ACHN (cell line): ENCODE measurements at regions not wholly inside any gene's neighbourhood (a gene's known extent, or its start where the extent isn't known, plus 50 kb on each side); places are given as distances from the start of the nearest gene placed in this dataset.
"Not testable (repeated sequence)": the region's sequence is repeated elsewhere in the genome, so short reads cannot be mapped to it uniquely, and the experiment has no call there.

Experiments used
- DNase-seq: peaks from one replicate; pipeline ENCODE4 v3.0.0-alpha.2; 2015
- in situ Hi-C: cut with HindIII; loops from 2 replicates; pipeline ENCODE4 v1.10.0; 2017; ENCODE audit warnings: low sequenced_read_pairs, low pct_ligation_motif_present, low pct_unique_long_range_greater_than_20kb

GRCh38 chr12:94864987-94865386, 138.5 kb downstream of the NDUFA12 start:
- no peak for DNase-seq
- in situ Hi-C loops: no loop called here

- no peak for DNase-seq
- in situ Hi-C loops: no loop called here
Observed at GRCh38 chr12:94863321-94864035, 140.0 kb downstream of the NDUFA12 start.

GRCh38 chr12:94862421-94862820, 141.1 kb downstream of the NDUFA12 start:
- in situ Hi-C loops: no loop called here
- DNase-seq: no peak

- in situ Hi-C loops: no loop called here
- DNase-seq: no peak
Observed at GRCh38 chr12:94856324-94856723, 147.2 kb downstream of the NDUFA12 start.

GRCh38 chr12:94855853-94856252, 147.6 kb downstream of the NDUFA12 start:
- in situ Hi-C loops: no loop called here
- no peak for DNase-seq

- no peak for DNase-seq
- in situ Hi-C loops: no loop called here
Observed at GRCh38 chr12:94851396-94852028, 152.0 kb downstream of the NDUFA12 start.

- in situ Hi-C loops: no loop called here
- no peak for DNase-seq
Observed at GRCh38 chr12:94849411-94849976, 154.0 kb downstream of the NDUFA12 start.

GRCh38 chr12:94848966-94849365, 154.5 kb downstream of the NDUFA12 start:
- DNase-seq: no peak
- in situ Hi-C loops: no loop called here

- DNase-seq: no peak
- in situ Hi-C loops: no loop called here
Observed at GRCh38 chr12:94845110-94845509, 158.4 kb downstream of the NDUFA12 start.

GRCh38 chr12:94844452-94844851, 159.0 kb downstream of the NDUFA12 start:
- DNase-seq: no peak
- in situ Hi-C loops: no loop called here

- in situ Hi-C loops: no loop called here
- DNase-seq: no peak
Observed at GRCh38 chr12:94841904-94842610, 161.4 kb downstream of the NDUFA12 start.

- no peak for DNase-seq
- in situ Hi-C loops: no loop called here
Observed at GRCh38 chr12:94841177-94841576, 162.3 kb downstream of the NDUFA12 start.

- DNase-seq: no peak
- in situ Hi-C loops: no loop called here
Observed at GRCh38 chr12:94839347-94839746, 164.2 kb downstream of the NDUFA12 start.

GRCh38 chr12:94836952-94837670, 166.4 kb downstream of the NDUFA12 start:
- in situ Hi-C loops, DNase-seq: not testable (repeated sequence)

GRCh38 chr12:94834036-94834625, 169.4 kb downstream of the NDUFA12 start:
- in situ Hi-C loops: no loop called here
- DNase-seq: no peak

- no peak for DNase-seq
- in situ Hi-C loops: no loop called here
Observed at GRCh38 chr12:94832780-94833681, 170.5 kb downstream of the NDUFA12 start.

- in situ Hi-C loops: no loop called here
- no peak for DNase-seq
Observed at GRCh38 chr12:94832105-94832504, 171.4 kb downstream of the NDUFA12 start.
